K562 (cell line): ENCODE measurements at regions not wholly inside any gene's neighbourhood (a gene's known extent, or its start where the extent isn't known, plus 50 kb on each side); places are given as distances from the start of the nearest gene placed in this dataset.

Experiments used
- ATAC-seq: fragments of 200-7000 bp; cut with Tn5 transposase; 3 replicates; pipeline ENCODE4 v1.9.1; 2020; ENCODE audit warnings: moderate library complexity
- BruUV-seq: library from RNA; stranded (reverse); fragments of 400-500 nt; replicated peaks from 2 replicates; lab custom pipeline; 2021; lab: Mats Ljungman, UMichigan
- CTCF ChIA-PET: fragments of 300-600 bp; formaldehyde crosslinking; extraction: SDS; loops from one replicate; lab custom pipeline; 2021; ENCODE audit warnings: low intra/inter-chr PET ratio; lab: Yijun Ruan, JAX
- POLR2A ChIA-PET: fragments of 300-600, 350-650 bp; sonication (Branson Sonifier 250); formaldehyde crosslinking; extraction: SDS; loops from one replicate; lab custom pipeline; 2021; ENCODE audit warnings: antibody characterized with exemption, inconsistent platforms; lab: Yijun Ruan, JAX
- DNase-seq, 4 experiments: peaks; one replicate each; pipeline versions ENCODE4 v3.0.0 to v3.0.0-alpha.2; 2011 to 2018; ENCODE audit warnings: low spot score in 3 of 4, mixed read lengths in 3 of 4; ENCODE audit errors: extremely low read depth in 1 of 4
- FAIRE-seq: peaks from 2 replicates; lab custom pipeline; 2011; peaks lifted over from hg19 to GRCh38; lab: Jason Lieb, UNC
- H2AFZ ChIP-seq: 2 replicates; pipeline ENCODE4 v1.6.0; 2011; ENCODE audit warnings: low read depth, low read length, control low read depth, inconsistent platforms
- H3K27ac ChIP-seq: fragments of 200-600 bp; 3 replicates; pipeline ENCODE4 v1.8.0; 2011; ENCODE audit warnings: low read depth, mild to moderate bottlenecking, control low read depth, inconsistent platforms, low read length, moderate library complexity, mixed read lengths; ENCODE audit errors: extremely low read depth
- H3K27me3 ChIP-seq, 2 experiments: fragments of 300-600 bp in 1 of 2; 2 replicates in 1 of 2; 3 replicates in 1 of 2; pipeline versions ENCODE4 v1.6.0 to v1.8.0; 2011; ENCODE audit warnings: inconsistent platforms in 2 of 2, low read length in 2 of 2, mild to moderate bottlenecking in 1 of 2, mixed read lengths in 1 of 2, moderate library complexity in 1 of 2; ENCODE audit not compliant: control insufficient read depth in 2 of 2, insufficient read depth in 2 of 2
- H3K36me3 ChIP-seq: fragments of 300-600 bp; 3 replicates; pipeline ENCODE4 v1.8.0; 2011; ENCODE audit warnings: mild to moderate bottlenecking, low read length, inconsistent platforms; ENCODE audit not compliant: control insufficient read depth, insufficient read depth
- H3K4me1 ChIP-seq, 2 experiments: fragments of 200-600 bp in 1 of 2; replicated peaks in 1 of 2; 2 replicates in 1 of 2; 3 replicates in 1 of 2; pipeline versions ENCODE4 v1.5.1 to v1.8.0; 2011; ENCODE audit warnings: inconsistent platforms in 2 of 2, low read length in 2 of 2, mild to moderate bottlenecking in 1 of 2, mixed read lengths in 1 of 2, moderate library complexity in 1 of 2; ENCODE audit not compliant: control insufficient read depth in 2 of 2, insufficient read depth in 2 of 2
- H3K4me2 ChIP-seq: 2 replicates; pipeline ENCODE4 v1.6.1; 2011; ENCODE audit warnings: low read length, control low read depth, inconsistent platforms, mixed read lengths; ENCODE audit not compliant: insufficient read depth
- H3K4me3 ChIP-seq: fragments of 200-600 bp; sonication (generic), shearing (Covaris generic); 2 replicates; pipeline ENCODE4 v1.5.1; 2016; ENCODE audit warnings: control low read depth, inconsistent platforms
- H3K79me2 ChIP-seq: fragments of 200-600 bp; 3 replicates; pipeline ENCODE4 v1.8.0; 2011; ENCODE audit warnings: low read length, inconsistent platforms; ENCODE audit not compliant: control insufficient read depth, insufficient read depth
- H3K9ac ChIP-seq, 2 experiments: 2 replicates each; pipeline versions ENCODE4 v1.6.0 to v1.6.1; 2011; ENCODE audit warnings: low read depth in 2 of 2, low read length in 2 of 2, control low read depth in 1 of 2, inconsistent platforms in 1 of 2, mild to moderate bottlenecking in 1 of 2, mixed read lengths in 1 of 2; ENCODE audit not compliant: insufficient read depth in 1 of 2
- H3K9me1 ChIP-seq: one replicate; pipeline ENCODE4 v1.6.0; 2011; ENCODE audit warnings: inconsistent platforms, mild to moderate bottlenecking, low read length, moderate library complexity; ENCODE audit not compliant: control insufficient read depth, insufficient read depth
- H3K9me3 ChIP-seq: replicated peaks from 2 replicates; pipeline ENCODE4 v1.5.1; 2011; ENCODE audit warnings: low read depth, low read length, inconsistent platforms; ENCODE audit not compliant: control insufficient read depth, insufficient read depth
- H4K20me1 ChIP-seq: replicated peaks from 2 replicates; pipeline ENCODE4 v1.6.1; 2011; ENCODE audit warnings: low read length, inconsistent platforms, mixed read lengths; ENCODE audit not compliant: control insufficient read depth, insufficient read depth
- EP400 ChIP-seq: fragments of 450-650 bp; IDR thresholded peaks from 2 replicates; pipeline ENCODE4 v1.6.1; 2017; ENCODE audit warnings: antibody characterized with exemption, mild to moderate bottlenecking, moderate library complexity
- HDAC8 ChIP-seq: fragments of 450-650 bp; IDR thresholded peaks from 2 replicates; pipeline ENCODE4 v1.6.1; 2016; ENCODE audit warnings: mild to moderate bottlenecking, missing genetic modification characterization, moderate library complexity, missing compliant biosample characterization
- HNRNPH1 ChIP-seq: fragments of 200-400 bp; formaldehyde crosslinking; optimal IDR thresholded peaks from 2 replicates; pipeline ENCODE3; 2017; ENCODE audit warnings: low read depth, mild to moderate bottlenecking, low read length, moderate library complexity
- HNRNPK ChIP-seq: fragments of 200-400 bp; formaldehyde crosslinking; IDR thresholded peaks from one replicate; pipeline ENCODE4 v1.6.1; 2018; ENCODE audit warnings: mild to moderate bottlenecking, low read depth, low read length; ENCODE audit not compliant: poor library complexity, severe bottlenecking
- RAD51 ChIP-seq: fragments of 450-650 bp; IDR thresholded peaks from 2 replicates; pipeline ENCODE4 v1.7.1; 2016; ENCODE audit warnings: low read depth, mild to moderate bottlenecking, borderline replicate concordance
- ZNF143 ChIP-seq: sonication (generic); formaldehyde crosslinking; IDR thresholded peaks from 2 replicates; pipeline ENCODE4 v1.9.0; 2022; ENCODE audit warnings: mild to moderate bottlenecking, missing genetic modification reagents
- ZNF695 ChIP-seq: fragments of 450-650 bp; formaldehyde crosslinking; IDR thresholded peaks from 2 replicates; pipeline ENCODE4 v1.4.0; 2020; ENCODE audit warnings: mild to moderate bottlenecking, moderate library complexity
- ZNF766 ChIP-seq: fragments of 200-800 bp; sonication (Bioruptor generic); conservative IDR thresholded peaks from 2 replicates; pipeline ENCODE4 v1.6.1; 2016; ENCODE audit warnings: missing genetic modification characterization, missing compliant biosample characterization
- ZZZ3 ChIP-seq: fragments of 450-650 bp; IDR thresholded peaks from 2 replicates; pipeline ENCODE4 v1.6.1; 2016; ENCODE audit warnings: antibody characterized with exemption, mild to moderate bottlenecking, moderate library complexity
- WGBS: fragments of 100-300 bp; shearing (Covaris generic); methylation state at CpG from one replicate; pipeline ENCODE4 v1.1.6; 2016; ENCODE audit warnings: low coverage, mixed read lengths; ENCODE audit not compliant: insufficient coverage; ENCODE audit errors: missing lambda C conversion rate; 5-methylcytosine and 5-hydroxymethylcytosine counted together
- in situ Hi-C: fragments of 300-500 bp; cut with MboI; formaldehyde crosslinking; loops from 4 replicates; pipeline ENCODE4 v1.15.0; 2018; ENCODE audit warnings: inconsistent platforms, mixed read lengths
- intact Hi-C: fragments of 100-400 bp; cut with micrococcal nuclease; formaldehyde crosslinking; loops from 2 replicates; pipeline ENCODE4 v1.14.2; 2022
- TF ChIP-seq, protein P1 (sequence below): fragments of 450-650 bp; IDR thresholded peaks from one replicate; pipeline ENCODE4 v1.6.1; 2018; ENCODE audit warnings: mild to moderate bottlenecking, moderate library complexity; ENCODE audit not compliant: partially characterized antibody
- TF ChIP-seq, protein P2 (sequence below): fragments of 450-650 bp; conservative IDR thresholded peaks from 2 replicates; pipeline ENCODE4 v1.6.1; 2016; ENCODE audit warnings: missing genetic modification characterization, low read depth, mild to moderate bottlenecking, missing compliant biosample characterization, moderate library complexity
- TF ChIP-seq, protein P3 (sequence below): sonication (generic); formaldehyde crosslinking; IDR thresholded peaks from 2 replicates; pipeline ENCODE4 v1.8.1; 2023; ENCODE audit warnings: mild to moderate bottlenecking, missing genetic modification reagents
- TF ChIP-seq, protein P4 (sequence below): fragments of 450-650 bp; IDR thresholded peaks from 2 replicates; pipeline ENCODE4 v1.6.1; 2018; ENCODE audit not compliant: partially characterized antibody
- TF ChIP-seq, protein P5 (sequence below): fragments of 250-450 bp; sonication (Bioruptor Pico); IDR thresholded peaks from 2 replicates; pipeline ENCODE4 v1.5.0; 2021

DNA sequence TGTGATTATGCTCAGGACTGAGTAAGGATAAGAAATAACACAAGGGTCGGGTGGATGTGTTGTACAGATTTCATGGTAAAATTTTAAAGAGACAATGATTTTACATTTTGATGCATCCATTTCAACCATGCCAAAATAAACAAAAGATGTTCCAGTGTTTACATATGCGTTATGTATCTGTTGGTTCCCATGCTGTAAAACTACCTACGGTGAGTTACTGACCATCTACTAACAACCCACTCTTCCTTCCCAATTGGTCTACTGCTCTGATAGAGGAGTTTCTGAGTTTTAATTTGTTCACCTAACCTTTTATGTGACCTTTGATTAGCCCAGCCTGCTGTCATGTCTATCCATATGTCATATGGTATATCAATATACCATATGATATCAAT lies 1697.1 kb downstream of the MAT2B start:
- ChIA-PET CTCF (no interaction called here), POLR2A (no interaction called here)
- no peaks in the 10 kb centered on the region for H4K20me1 ChIP-seq
- H3K4me3 ChIP-seq: no peak overlapping the region
- no peaks in the 10 kb centered on the region for H3K4me1 ChIP-seq
- no peaks in the 10 kb centered on the region for H3K79me2 ChIP-seq
- 4% methylated on average over 3 of the region's 3 CpGs for WGBS
- H3K36me3 ChIP-seq: no peaks in the 10 kb centered on the region
- no peaks in the 10 kb centered on the region for H3K9me1 ChIP-seq
- intact Hi-C loops (loop anchor here (10.0 kb wide), 1 partner anchor 1638 kb away; no protein-coding TSS in a partner anchor), in situ Hi-C loops (loop anchor here (25.0 kb wide), 1 partner anchor 1640 kb away; no protein-coding TSS in a partner anchor)
- no peak overlapping the region for H2AFZ ChIP-seq
- H3K9me3 ChIP-seq: no peaks in the 10 kb centered on the region; the same call in 1 of the 2 replicates
- DNase-seq: no peak
- no peak for ATAC-seq
- H3K27me3 ChIP-seq: no peaks in the 10 kb centered on the region
- no peak for FAIRE-seq
- H3K27ac ChIP-seq: no peak overlapping the region
- no peak overlapping the region for H3K9ac ChIP-seq
- BruUV-seq: no TSS peak
- H3K4me2 ChIP-seq: no peak overlapping the region
- TF ChIP-seq, protein P1, sequence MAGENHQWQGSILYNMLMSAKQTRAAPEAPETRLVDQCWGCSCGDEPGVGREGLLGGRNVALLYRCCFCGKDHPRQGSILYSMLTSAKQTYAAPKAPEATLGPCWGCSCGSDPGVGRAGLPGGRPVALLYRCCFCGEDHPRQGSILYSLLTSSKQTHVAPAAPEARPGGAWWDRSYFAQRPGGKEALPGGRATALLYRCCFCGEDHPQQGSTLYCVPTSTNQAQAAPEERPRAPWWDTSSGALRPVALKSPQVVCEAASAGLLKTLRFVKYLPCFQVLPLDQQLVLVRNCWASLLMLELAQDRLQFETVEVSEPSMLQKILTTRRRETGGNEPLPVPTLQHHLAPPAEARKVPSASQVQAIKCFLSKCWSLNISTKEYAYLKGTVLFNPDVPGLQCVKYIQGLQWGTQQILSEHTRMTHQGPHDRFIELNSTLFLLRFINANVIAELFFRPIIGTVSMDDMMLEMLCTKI: no peak
- TF ChIP-seq ZNF766 (CRISPR knock-in tag) (no peak), HDAC8 (tag) (no peak), ZNF143 (CRISPR knock-in tag) (no peak), ZNF695 (CRISPR knock-in tag) (no peak), EP400 (no peak), ZZZ3 (no peak), RAD51 (no peak), HNRNPH1 (no peak), HNRNPK (no peak)
- TF ChIP-seq, protein P2, sequence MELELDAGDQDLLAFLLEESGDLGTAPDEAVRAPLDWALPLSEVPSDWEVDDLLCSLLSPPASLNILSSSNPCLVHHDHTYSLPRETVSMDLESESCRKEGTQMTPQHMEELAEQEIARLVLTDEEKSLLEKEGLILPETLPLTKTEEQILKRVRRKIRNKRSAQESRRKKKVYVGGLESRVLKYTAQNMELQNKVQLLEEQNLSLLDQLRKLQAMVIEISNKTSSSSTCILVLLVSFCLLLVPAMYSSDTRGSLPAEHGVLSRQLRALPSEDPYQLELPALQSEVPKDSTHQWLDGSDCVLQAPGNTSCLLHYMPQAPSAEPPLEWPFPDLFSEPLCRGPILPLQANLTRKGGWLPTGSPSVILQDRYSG (tag): no peak
- TF ChIP-seq, protein P3, sequence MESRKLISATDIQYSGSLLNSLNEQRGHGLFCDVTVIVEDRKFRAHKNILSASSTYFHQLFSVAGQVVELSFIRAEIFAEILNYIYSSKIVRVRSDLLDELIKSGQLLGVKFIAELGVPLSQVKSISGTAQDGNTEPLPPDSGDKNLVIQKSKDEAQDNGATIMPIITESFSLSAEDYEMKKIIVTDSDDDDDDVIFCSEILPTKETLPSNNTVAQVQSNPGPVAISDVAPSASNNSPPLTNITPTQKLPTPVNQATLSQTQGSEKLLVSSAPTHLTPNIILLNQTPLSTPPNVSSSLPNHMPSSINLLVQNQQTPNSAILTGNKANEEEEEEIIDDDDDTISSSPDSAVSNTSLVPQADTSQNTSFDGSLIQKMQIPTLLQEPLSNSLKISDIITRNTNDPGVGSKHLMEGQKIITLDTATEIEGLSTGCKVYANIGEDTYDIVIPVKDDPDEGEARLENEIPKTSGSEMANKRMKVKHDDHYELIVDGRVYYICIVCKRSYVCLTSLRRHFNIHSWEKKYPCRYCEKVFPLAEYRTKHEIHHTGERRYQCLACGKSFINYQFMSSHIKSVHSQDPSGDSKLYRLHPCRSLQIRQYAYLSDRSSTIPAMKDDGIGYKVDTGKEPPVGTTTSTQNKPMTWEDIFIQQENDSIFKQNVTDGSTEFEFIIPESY (CRISPR knock-in tag): no peak
- TF ChIP-seq, protein P4, sequence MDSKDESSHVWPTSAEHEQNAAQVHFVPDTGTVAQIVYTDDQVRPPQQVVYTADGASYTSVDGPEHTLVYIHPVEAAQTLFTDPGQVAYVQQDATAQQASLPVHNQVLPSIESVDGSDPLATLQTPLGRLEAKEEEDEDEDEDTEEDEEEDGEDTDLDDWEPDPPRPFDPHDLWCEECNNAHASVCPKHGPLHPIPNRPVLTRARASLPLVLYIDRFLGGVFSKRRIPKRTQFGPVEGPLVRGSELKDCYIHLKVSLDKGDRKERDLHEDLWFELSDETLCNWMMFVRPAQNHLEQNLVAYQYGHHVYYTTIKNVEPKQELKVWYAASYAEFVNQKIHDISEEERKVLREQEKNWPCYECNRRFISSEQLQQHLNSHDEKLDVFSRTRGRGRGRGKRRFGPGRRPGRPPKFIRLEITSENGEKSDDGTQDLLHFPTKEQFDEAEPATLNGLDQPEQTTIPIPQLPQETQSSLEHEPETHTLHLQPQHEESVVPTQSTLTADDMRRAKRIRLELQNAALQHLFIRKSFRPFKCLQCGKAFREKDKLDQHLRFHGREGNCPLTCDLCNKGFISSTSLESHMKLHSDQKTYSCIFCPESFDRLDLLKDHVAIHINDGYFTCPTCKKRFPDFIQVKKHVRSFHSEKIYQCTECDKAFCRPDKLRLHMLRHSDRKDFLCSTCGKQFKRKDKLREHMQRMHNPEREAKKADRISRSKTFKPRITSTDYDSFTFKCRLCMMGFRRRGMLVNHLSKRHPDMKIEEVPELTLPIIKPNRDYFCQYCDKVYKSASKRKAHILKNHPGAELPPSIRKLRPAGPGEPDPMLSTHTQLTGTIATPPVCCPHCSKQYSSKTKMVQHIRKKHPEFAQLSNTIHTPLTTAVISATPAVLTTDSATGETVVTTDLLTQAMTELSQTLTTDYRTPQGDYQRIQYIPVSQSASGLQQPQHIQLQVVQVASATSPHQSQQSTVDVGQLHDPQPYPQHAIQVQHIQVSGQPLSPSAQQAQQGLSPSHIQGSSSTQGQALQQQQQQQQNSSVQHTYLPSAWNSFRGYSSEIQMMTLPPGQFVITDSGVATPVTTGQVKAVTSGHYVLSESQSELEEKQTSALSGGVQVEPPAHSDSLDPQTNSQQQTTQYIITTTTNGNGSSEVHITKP: no peak
- TF ChIP-seq, protein P5, sequence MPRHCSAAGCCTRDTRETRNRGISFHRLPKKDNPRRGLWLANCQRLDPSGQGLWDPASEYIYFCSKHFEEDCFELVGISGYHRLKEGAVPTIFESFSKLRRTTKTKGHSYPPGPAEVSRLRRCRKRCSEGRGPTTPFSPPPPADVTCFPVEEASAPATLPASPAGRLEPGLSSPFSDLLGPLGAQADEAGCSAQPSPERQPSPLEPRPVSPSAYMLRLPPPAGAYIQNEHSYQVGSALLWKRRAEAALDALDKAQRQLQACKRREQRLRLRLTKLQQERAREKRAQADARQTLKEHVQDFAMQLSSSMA: no peak
